ENCODE measurements at regions not wholly inside any gene's neighbourhood (a gene's known extent, or its start where the extent isn't known, plus 50 kb on each side); places are given as distances from the start of the nearest gene placed in this dataset.

DNA sequence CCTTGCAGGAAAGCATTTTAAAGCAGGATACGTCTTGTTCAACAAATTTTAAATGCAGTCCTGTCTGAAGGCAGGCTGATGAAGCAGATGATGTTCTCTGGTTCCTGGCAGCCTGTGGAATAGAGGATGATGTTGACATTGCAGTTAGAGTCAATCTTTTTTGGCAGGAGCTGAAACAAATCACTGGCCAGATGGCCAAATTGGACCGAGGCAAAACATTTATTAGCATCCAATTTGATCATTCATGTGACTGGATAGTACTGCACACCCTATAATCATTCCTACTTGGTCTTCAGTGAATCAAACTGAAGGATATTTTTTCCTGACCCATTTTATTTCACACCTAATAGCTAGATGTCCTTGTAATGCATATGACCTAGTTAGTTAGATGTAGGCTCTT, 172.2 kb upstream of the SLC10A2 start:
- no peak for TF ChIP-seq CTCF (IDR thresholded peaks at IDR 0.05)
- TF ChIP-seq EP300 (IDR thresholded peaks at IDR 0.05), result no peak
- no peak for TF ChIP-seq POLR2A (IDR thresholded peaks at IDR 0.05; ENCODE audit: low read depth)

All from esophagus muscularis mucosa (tissue), 4 donors.